H1 (cell line): ENCODE measurements at regions not wholly inside any gene's neighbourhood (a gene's known extent, or its start where the extent isn't known, plus 50 kb on each side); places are given as distances from the start of the nearest gene placed in this dataset.

Source experiments
- CBX5 ChIP-seq: fragments of 300-800, 300-1000 bp; sonication (generic); IDR thresholded peaks from 2 replicates; pipeline ENCODE4 v1.7.1; 2016; ENCODE audit warnings: antibody characterized with exemption, low read length, low read depth
- NANOG ChIP-seq: IDR thresholded peaks from 2 replicates; pipeline ENCODE4 v1.6.1; 2011; ENCODE audit warnings: low read length, low read depth, mild to moderate bottlenecking, inconsistent platforms; ENCODE audit not compliant: insufficient read depth, poor library complexity, severe bottlenecking
- SUZ12 ChIP-seq: fragments of 200-600 bp; sonication (generic); IDR thresholded peaks from 2 replicates; pipeline ENCODE4 v1.6.1; 2012; ENCODE audit warnings: mild to moderate bottlenecking, inconsistent platforms, low read length, moderate library complexity, mixed read lengths
- TF ChIP-seq, protein P1 (sequence below): IDR thresholded peaks from 2 replicates; pipeline ENCODE4 v1.6.1; 2012; ENCODE audit warnings: low read length, inconsistent platforms

DNA sequence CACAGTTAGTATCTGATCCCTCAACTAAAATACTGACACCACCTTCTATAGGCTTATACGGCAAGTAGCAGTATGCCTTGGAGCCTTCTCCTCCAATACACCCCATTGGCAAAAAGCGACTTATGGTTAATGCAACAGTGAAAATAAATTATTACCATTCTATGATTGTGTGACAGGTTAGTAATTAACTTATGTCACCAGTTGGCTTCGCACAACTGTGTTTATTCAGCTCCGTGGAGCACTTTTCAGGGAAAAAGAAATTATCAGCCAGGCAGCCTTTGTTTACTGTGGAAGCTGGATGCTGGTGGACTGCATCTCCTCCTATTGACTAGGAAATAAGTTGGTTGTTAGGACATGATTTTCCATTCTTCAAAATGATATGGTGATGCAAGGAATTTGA, 833.8 kb upstream of the RBFOX1 start (continued):
- TF ChIP-seq, protein P1, sequence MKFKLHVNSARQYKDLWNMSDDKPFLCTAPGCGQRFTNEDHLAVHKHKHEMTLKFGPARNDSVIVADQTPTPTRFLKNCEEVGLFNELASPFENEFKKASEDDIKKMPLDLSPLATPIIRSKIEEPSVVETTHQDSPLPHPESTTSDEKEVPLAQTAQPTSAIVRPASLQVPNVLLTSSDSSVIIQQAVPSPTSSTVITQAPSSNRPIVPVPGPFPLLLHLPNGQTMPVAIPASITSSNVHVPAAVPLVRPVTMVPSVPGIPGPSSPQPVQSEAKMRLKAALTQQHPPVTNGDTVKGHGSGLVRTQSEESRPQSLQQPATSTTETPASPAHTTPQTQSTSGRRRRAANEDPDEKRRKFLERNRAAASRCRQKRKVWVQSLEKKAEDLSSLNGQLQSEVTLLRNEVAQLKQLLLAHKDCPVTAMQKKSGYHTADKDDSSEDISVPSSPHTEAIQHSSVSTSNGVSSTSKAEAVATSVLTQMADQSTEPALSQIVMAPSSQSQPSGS, result no peak
- TF ChIP-seq NANOG (no peak), SUZ12 (no peak), CBX5 (no peak)
